OCI-LY3 (cell line): ENCODE measurements at regions not wholly inside any gene's neighbourhood (a gene's known extent, or its start where the extent isn't known, plus 50 kb on each side); places are given as distances from the start of the nearest gene placed in this dataset.

Experiments used
- H2AFZ ChIP-seq: fragments of 200-600, 300-600 bp; shearing (Covaris generic); 2 replicates; pipeline ENCODE4 v1.6.0; 2014; ENCODE audit warnings: antibody characterized with exemption, low read depth, low read length
- H3K27ac ChIP-seq: fragments of 200-600, 300-600 bp; sonication (generic); 2 replicates; pipeline ENCODE4 v1.5.1; 2014; ENCODE audit warnings: mild to moderate bottlenecking, low read length, moderate library complexity, mixed read lengths
- H3K27me3 ChIP-seq: fragments of 200-600, 300-600 bp; sonication (generic); 2 replicates; pipeline ENCODE4 v1.6.1; 2014; ENCODE audit warnings: low read depth, low read length, mixed read lengths
- H3K36me3 ChIP-seq: fragments of 200-600, 300-600 bp; sonication (generic); replicated peaks from 2 replicates; pipeline ENCODE3; 2014; ENCODE audit warnings: low read depth, low read length, mixed read lengths
- H3K4me1 ChIP-seq: fragments of 300-600, 200-600 bp; sonication (generic); 2 replicates; pipeline ENCODE4 v1.6.1; 2014; ENCODE audit warnings: low read length, mixed read lengths
- H3K4me2 ChIP-seq: fragments of 200-600, 300-600 bp; sonication (generic); 2 replicates; pipeline ENCODE4 v1.6.1; 2014; ENCODE audit warnings: low read length, mixed read lengths
- H3K4me3 ChIP-seq: fragments of 300-600, 200-600 bp; sonication (generic); 2 replicates; pipeline ENCODE4 v1.5.1; 2014; ENCODE audit warnings: antibody characterized with exemption, mild to moderate bottlenecking, low read length, moderate library complexity
- H3K79me2 ChIP-seq: fragments of 300-600, 200-600 bp; shearing (Covaris generic); 2 replicates; pipeline ENCODE4 v1.6.1; 2014; ENCODE audit warnings: mild to moderate bottlenecking, low read length, mixed read lengths
- H3K9ac ChIP-seq: fragments of 300-600, 200-600 bp; shearing (Covaris generic); 2 replicates; pipeline ENCODE4 v1.6.0; 2014; ENCODE audit warnings: mild to moderate bottlenecking, low read length, moderate library complexity
- H3K9me3 ChIP-seq: fragments of 200-600, 300-600 bp; shearing (Covaris generic); 2 replicates; pipeline ENCODE4 v1.6.1; 2014; ENCODE audit warnings: low read length, mixed read lengths; ENCODE audit not compliant: insufficient read depth
- H4K20me1 ChIP-seq: fragments of 200-600, 300-600 bp; sonication (generic); 2 replicates; pipeline ENCODE4 v1.6.1; 2016; ENCODE audit warnings: low read length, mixed read lengths; ENCODE audit not compliant: insufficient read depth
- CTCF ChIP-seq: fragments of 200-600, 300-600 bp; sonication (generic); IDR thresholded peaks from 2 replicates; pipeline ENCODE4 v1.5.1; 2014; ENCODE audit warnings: antibody characterized with exemption, low read length, low read depth
- EZH2phosphoT487 ChIP-seq: fragments of 200-600 bp; shearing (Covaris generic); IDR thresholded peaks from 2 replicates; pipeline ENCODE4 v1.6.1; 2018; ENCODE audit warnings: antibody characterized with exemption, mixed run types, low read depth

GRCh38 chr6:114888241-114888640 lies 545.4 kb upstream of the HS3ST5 start:
- H3K9me3 ChIP-seq: no peaks in the 10 kb centered on the region
- H3K9ac ChIP-seq: no peak overlapping the region
- no peaks in the 10 kb centered on the region for H3K4me1 ChIP-seq
- TF ChIP-seq CTCF: no peak
- TF ChIP-seq EZH2phosphoT487: no peak
- H3K79me2 ChIP-seq: no peaks in the 10 kb centered on the region
- H3K4me3 ChIP-seq: no peak overlapping the region
- no peak overlapping the region for H3K27ac ChIP-seq
- H3K36me3 ChIP-seq: peaks cover 3% of the 10 kb centered on the region
- H3K27me3 ChIP-seq: no peaks in the 10 kb centered on the region
- H3K4me2 ChIP-seq: no peak overlapping the region
- H4K20me1 ChIP-seq: no peaks in the 10 kb centered on the region
- H2AFZ ChIP-seq: no peak overlapping the region

GRCh38 chr6:114886670-114887436 lies 544.0 kb upstream of the HS3ST5 start:
- Histone ChIP-seq H3K27ac (no peak overlapping the region), H4K20me1 (no peaks in the 10 kb centered on the region), H3K36me3 (peaks cover 3% of the 10 kb centered on the region), H3K9ac (no peak overlapping the region), H3K4me2 (no peak overlapping the region), H3K79me2 (no peaks in the 10 kb centered on the region), H2AFZ (no peak overlapping the region), H3K9me3 (no peaks in the 10 kb centered on the region), H3K4me1 (no peaks in the 10 kb centered on the region), H3K27me3 (no peaks in the 10 kb centered on the region), H3K4me3 (no peak overlapping the region)
- TF ChIP-seq EZH2phosphoT487 (no peak), CTCF (no peak)

GRCh38 chr6:114879693-114880092 lies 536.9 kb upstream of the HS3ST5 start:
- no peak for TF ChIP-seq CTCF
- TF ChIP-seq EZH2phosphoT487: no peak
- H3K36me3 ChIP-seq: no peaks in the 10 kb centered on the region
- H2AFZ ChIP-seq: no peak overlapping the region
- H3K4me2 ChIP-seq: no peak overlapping the region
- H3K4me1 ChIP-seq: no peaks in the 10 kb centered on the region
- no peaks in the 10 kb centered on the region for H3K79me2 ChIP-seq
- H3K9ac ChIP-seq: no peak overlapping the region
- no peaks in the 10 kb centered on the region; the same call in 1 of the 2 replicates for H4K20me1 ChIP-seq
- no peak overlapping the region for H3K4me3 ChIP-seq
- H3K27ac ChIP-seq: no peak overlapping the region
- no peaks in the 10 kb centered on the region for H3K9me3 ChIP-seq
- no peaks in the 10 kb centered on the region for H3K27me3 ChIP-seq

- H3K4me2 ChIP-seq: no peak overlapping the region
- H3K36me3 ChIP-seq: no peaks in the 10 kb centered on the region
- no peaks in the 10 kb centered on the region for H3K27me3 ChIP-seq
- no peak overlapping the region for H3K4me3 ChIP-seq
- no peaks in the 10 kb centered on the region; the same call in 1 of the 2 replicates for H4K20me1 ChIP-seq
- no peak overlapping the region for H2AFZ ChIP-seq
- no peaks in the 10 kb centered on the region for H3K4me1 ChIP-seq
- TF ChIP-seq EZH2phosphoT487 (no peak), CTCF (no peak)
- no peaks in the 10 kb centered on the region for H3K9me3 ChIP-seq
- H3K27ac ChIP-seq: no peak overlapping the region
- H3K9ac ChIP-seq: no peak overlapping the region
- H3K79me2 ChIP-seq: no peaks in the 10 kb centered on the region
Measured at GRCh38 chr6:114878091-114878490, 535.3 kb upstream of the HS3ST5 start.
